Tibial nerve (tissue), 3 donors: ENCODE measurements at regions not wholly inside any gene's neighbourhood (a gene's known extent, or its start where the extent isn't known, plus 50 kb on each side); places are given as distances from the start of the nearest gene placed in this dataset.

ENCODE experiments used
- CTCF ChIP-seq, 5 experiments: fragments of 200-600 bp in 3 of 5; fragments of 450-650 bp in 2 of 5; sonication (generic) in 3 of 5; IDR thresholded peaks; one replicate each; pipeline ENCODE4 v1.5.1; 2016 to 2019; ENCODE audit warnings: antibody characterized with exemption in 5 of 5, mild to moderate bottlenecking in 3 of 5, moderate library complexity in 2 of 5
- POLR2A ChIP-seq, 2 donors: fragments of 450-650 bp; IDR thresholded peaks; one replicate each; pipeline ENCODE4 v1.6.1; 2017; ENCODE audit warnings: antibody characterized with exemption in 2 of 2, mild to moderate bottlenecking in 2 of 2, moderate library complexity in 2 of 2

- TF ChIP-seq CTCF (IDR thresholded peaks at IDR 0.05) (no peak), POLR2A (IDR thresholded peaks at IDR 0.05) (no peak)
These were observed 393.0 kb upstream of the KIRREL3 start for GRCh38 chr11:127393460-127393997.
